Liver (tissue), 8 donors: ENCODE measurements at regions not wholly inside any gene's neighbourhood (a gene's known extent, or its start where the extent isn't known, plus 50 kb on each side); places are given as distances from the start of the nearest gene placed in this dataset.

Experiments used
- DNase-seq: peaks from one replicate; pipeline ENCODE4 v3.0.0-alpha.2; 2017; ENCODE audit warnings: low spot score
- H3K27ac ChIP-seq, 2 donors: one replicate each; pipeline ENCODE4 v1.7.0; 2013; ENCODE audit warnings: inconsistent platforms in 2 of 2, low read length in 2 of 2, control low read depth in 1 of 2, low read depth in 1 of 2, mild to moderate bottlenecking in 1 of 2
- H3K27me3 ChIP-seq, 4 donors: one replicate each; pipeline versions ENCODE4 v1.6.1 to v1.7.0; 2013; ENCODE audit warnings: low read length in 3 of 4, inconsistent platforms in 1 of 4, mild to moderate bottlenecking in 1 of 4, moderate library complexity in 1 of 4; ENCODE audit not compliant: control insufficient read depth in 4 of 4, insufficient read depth in 4 of 4
- H3K36me3 ChIP-seq, 4 donors: one replicate each; pipeline versions ENCODE4 v1.6.1 to v1.7.0; 2013; ENCODE audit warnings: low read length in 3 of 4, mild to moderate bottlenecking in 3 of 4, low read depth in 1 of 4, moderate library complexity in 1 of 4; ENCODE audit not compliant: control insufficient read depth in 4 of 4, insufficient read depth in 3 of 4
- H3K4me1 ChIP-seq, 4 donors: one replicate each; pipeline versions ENCODE4 v1.6.1 to v1.7.0; 2013; ENCODE audit warnings: low read length in 3 of 4, mild to moderate bottlenecking in 3 of 4, moderate library complexity in 1 of 4; ENCODE audit not compliant: control insufficient read depth in 4 of 4, insufficient read depth in 4 of 4
- H3K4me3 ChIP-seq, 3 donors: one replicate each; pipeline versions ENCODE4 v1.6.1 to v1.7.0; 2013; ENCODE audit warnings: low read length in 3 of 3, control low read depth in 1 of 3, low read depth in 1 of 3, mild to moderate bottlenecking in 1 of 3
- H3K9ac ChIP-seq, 2 donors: one replicate each; pipeline ENCODE4 v1.7.0; 2013; ENCODE audit warnings: low read length in 2 of 2, mild to moderate bottlenecking in 2 of 2, moderate library complexity in 2 of 2, control low read depth in 1 of 2, low read depth in 1 of 2
- H3K9me3 ChIP-seq, 4 donors: one replicate each; pipeline versions ENCODE4 v1.6.1 to v1.7.0; 2013; ENCODE audit warnings: low read length in 3 of 4; ENCODE audit not compliant: control insufficient read depth in 4 of 4
- CTCF ChIP-seq: fragments of 150-350 bp; IDR thresholded peaks from 2 replicates; pipeline ENCODE4 v1.5.1; 2017; ENCODE audit warnings: improper control_type of control experiment, low read depth, low read length; ENCODE audit not compliant: missing input control
- FOXA1 ChIP-seq: IDR thresholded peaks from 2 replicates; pipeline ENCODE4 v1.6.1; 2016; ENCODE audit warnings: antibody characterized with exemption
- HNF4G ChIP-seq: IDR thresholded peaks from 2 replicates; pipeline ENCODE4 v1.6.1; 2016; ENCODE audit warnings: antibody characterized with exemption
- MAX ChIP-seq: IDR thresholded peaks from 2 replicates; pipeline ENCODE4 v1.6.1; 2016; ENCODE audit warnings: antibody characterized with exemption
- NR2F2 ChIP-seq: IDR thresholded peaks from 2 replicates; pipeline ENCODE4 v1.6.1; 2016; ENCODE audit warnings: antibody characterized with exemption
- RAD21 ChIP-seq, 2 donors: IDR thresholded peaks; 2 replicates each; pipeline ENCODE4 v1.6.1; 2016; ENCODE audit warnings: antibody characterized with exemption in 2 of 2, mild to moderate bottlenecking in 2 of 2
- RXRA ChIP-seq, 2 donors: IDR thresholded peaks; 2 replicates each; pipeline ENCODE4 v1.6.1; 2017 to 2018; ENCODE audit warnings: antibody characterized with exemption in 2 of 2, mild to moderate bottlenecking in 1 of 2
- TAF1 ChIP-seq: conservative IDR thresholded peaks from 2 replicates; pipeline ENCODE4 v1.6.1; 2016; ENCODE audit warnings: antibody characterized with exemption, mild to moderate bottlenecking
- ZBTB33 ChIP-seq: IDR thresholded peaks from 2 replicates; pipeline ENCODE4 v1.6.1; 2016; ENCODE audit warnings: antibody characterized with exemption
- WGBS: extraction: QIAGEN DNeasy Blood & Tissue Kit; methylation state at CpG from one replicate; pipeline ENCODE4 v1.1.7; 2013; 5-methylcytosine and 5-hydroxymethylcytosine counted together
- donor health status: healthy.
- donor health status: healthy.
- donor health status: healthy.
- donor health status: healthy.
- donor health status: healthy.

GRCh38 chr7:25813381-25813780, 338.6 kb upstream of the NFE2L3 start:
- no peak for TF ChIP-seq ZBTB33
- no peak for TF ChIP-seq RXRA (IDR thresholded peaks at IDR 0.05)
- no peak for TF ChIP-seq FOXA1
- TF ChIP-seq MAX = no peak
- TF ChIP-seq CTCF = no peak
- no peak for TF ChIP-seq TAF1
- Histone ChIP-seq H3K9ac (no peak overlapping the region), H3K36me3 (no peaks in the 10 kb centered on the region), H3K27ac (no peak overlapping the region), H3K4me3 (no peak overlapping the region), H3K27me3 (peaks cover 0 to 5% (median 2%) of the 10 kb centered on the region in 4 donors), H3K4me1 (no peaks in the 10 kb centered on the region), H3K9me3 (peaks cover 0 to 5% (median 2%) of the 10 kb centered on the region in 4 donors)
- DNase-seq = no peak
- WGBS = 86% methylated on average over 6 of the region's 6 CpGs

GRCh38 chr7:25815711-25816110, 336.3 kb upstream of the NFE2L3 start:
- no peak for DNase-seq
- TF ChIP-seq TAF1 (no peak), RAD21 (IDR thresholded peaks at IDR 0.05) (no peak), HNF4G (no peak), NR2F2 (no peak)
- Histone ChIP-seq H3K9ac (no peak overlapping the region), H3K36me3 (no peaks in the 10 kb centered on the region), H3K27me3 (peaks cover 0 to 5% (median 0%) of the 10 kb centered on the region in 4 donors), H3K4me3 (no peak overlapping the region), H3K4me1 (no peaks in the 10 kb centered on the region), H3K27ac (no peak overlapping the region), H3K9me3 (peaks cover 0 to 5% (median 2%) of the 10 kb centered on the region in 4 donors)
- WGBS = 72% methylated on average over 2 of the region's 2 CpGs

GRCh38 chr7:25820432-25821040, 331.5 kb upstream of the NFE2L3 start:
- H3K9me3 ChIP-seq = peaks cover 0 to 2% (median under 1%) of the 10 kb centered on the region in 4 donors
- peak; percentile 28 for TF ChIP-seq CTCF
- TF ChIP-seq FOXA1 = no peak
- no peak for TF ChIP-seq RAD21 (IDR thresholded peaks at IDR 0.05)
- H3K4me1 ChIP-seq = no peaks in the 10 kb centered on the region
- H3K27ac ChIP-seq = no peak overlapping the region
- H3K4me3 ChIP-seq = no peak overlapping the region
- WGBS = 63% methylated on average over 5 of the region's 5 CpGs
- H3K36me3 ChIP-seq = no peaks in the 10 kb centered on the region
- H3K27me3 ChIP-seq = peaks cover 0 to 6% (median 3%) of the 10 kb centered on the region in 4 donors
- H3K9ac ChIP-seq = no peak overlapping the region
- no peak for DNase-seq
